Endothelial cell of umbilical vein (primary cell): ENCODE measurements at regions not wholly inside any gene's neighbourhood (a gene's known extent, or its start where the extent isn't known, plus 50 kb on each side); places are given as distances from the start of the nearest gene placed in this dataset.

Source experiments
- BruUV-seq: library from RNA; stranded (reverse); fragments of 400-500 nt; replicated peaks from 2 replicates; lab custom pipeline; 2021; lab: Mats Ljungman, UMichigan
- CTCF ChIA-PET: fragments of 300-600, 350-600 bp; sonication (Branson Sonifier 250); formaldehyde crosslinking; loops from one replicate; lab custom pipeline; 2021; ENCODE audit warnings: antibody characterized with exemption, inconsistent platforms; lab: Charles Lee
- POLR2A ChIA-PET: fragments of 300-600, 350-600 bp; sonication (Branson Sonifier 250); formaldehyde crosslinking; loops from one replicate; lab custom pipeline; 2021; ENCODE audit warnings: antibody characterized with exemption, inconsistent platforms; lab: Charles Lee
- DNase-seq: peaks from one replicate; pipeline ENCODE4 v3.0.0-alpha.2; 2011; ENCODE audit warnings: low read depth, low spot score
- FAIRE-seq: peaks from 2 replicates; lab custom pipeline; 2011; peaks lifted over from hg19 to GRCh38; lab: Jason Lieb, UNC
- H2AFZ ChIP-seq: 2 replicates; pipeline ENCODE4 v1.6.0; 2012; ENCODE audit warnings: low read depth, low read length, control low read depth, inconsistent platforms
- H3K27ac ChIP-seq: 2 replicates; pipeline ENCODE4 v1.5.1; 2011; ENCODE audit warnings: low read depth, mild to moderate bottlenecking, control low read depth, low read length, moderate library complexity; ENCODE audit not compliant: insufficient read depth
- H3K27me3 ChIP-seq, 2 experiments: 2 replicates each; pipeline versions ENCODE4 v1.6.0 to v1.6.1; 2011; ENCODE audit warnings: low read length in 2 of 2, mixed read lengths in 1 of 2; ENCODE audit not compliant: control insufficient read depth in 2 of 2, insufficient read depth in 2 of 2
- H3K36me3 ChIP-seq, 2 experiments: 2 replicates in 1 of 2; 3 replicates in 1 of 2; pipeline ENCODE4 v1.5.1; 2011; ENCODE audit warnings: low read length in 2 of 2, mild to moderate bottlenecking in 1 of 2, moderate library complexity in 1 of 2; ENCODE audit not compliant: control insufficient read depth in 2 of 2, insufficient read depth in 2 of 2; ENCODE audit errors: extremely low read depth in 1 of 2
- H3K4me1 ChIP-seq: 3 replicates; pipeline ENCODE4 v1.5.1; 2011; ENCODE audit warnings: mild to moderate bottlenecking, low read length; ENCODE audit not compliant: control insufficient read depth, insufficient read depth; ENCODE audit errors: extremely low read depth
- H3K4me2 ChIP-seq: 2 replicates; pipeline ENCODE4 v1.6.1; 2011; ENCODE audit warnings: low read length, control low read depth, mixed read lengths; ENCODE audit not compliant: insufficient read depth
- H3K4me3 ChIP-seq, 3 experiments: fragments of 200-600 bp in 1 of 3; sonication (generic), shearing (Covaris generic) in 1 of 3; replicated peaks in 1 of 3; 2 replicates each; pipeline ENCODE4 v1.5.1; 2011 to 2016; ENCODE audit warnings: control low read depth in 3 of 3, low read length in 3 of 3, mild to moderate bottlenecking in 2 of 3, inconsistent platforms in 1 of 3, low read depth in 1 of 3, moderate library complexity in 1 of 3; ENCODE audit not compliant: insufficient read depth in 1 of 3
- H3K79me2 ChIP-seq: 2 replicates; pipeline ENCODE4 v1.6.0; 2012; ENCODE audit warnings: low read length, inconsistent platforms; ENCODE audit not compliant: control insufficient read depth, insufficient read depth
- H3K9ac ChIP-seq: replicated peaks from 2 replicates; pipeline ENCODE3; 2011; ENCODE audit warnings: low read length, control low read depth; ENCODE audit not compliant: insufficient read depth; ENCODE audit errors: extremely low read depth
- H3K9me1 ChIP-seq: replicated peaks from 3 replicates; pipeline ENCODE4 v1.6.0; 2011; ENCODE audit warnings: mild to moderate bottlenecking, low read length; ENCODE audit not compliant: control insufficient read depth, insufficient read depth; ENCODE audit errors: extremely low read depth
- H3K9me3 ChIP-seq: replicated peaks from 2 replicates; pipeline ENCODE4 v1.5.1; 2012; ENCODE audit warnings: low read length, inconsistent platforms; ENCODE audit not compliant: control insufficient read depth, insufficient read depth
- H4K20me1 ChIP-seq: replicated peaks from 2 replicates; pipeline ENCODE3; 2011; ENCODE audit warnings: mild to moderate bottlenecking, low read length; ENCODE audit not compliant: control insufficient read depth, insufficient read depth; ENCODE audit errors: extremely low read depth
- CTCF ChIP-seq, 2 donors: IDR thresholded peaks; 1 replicate in 1 of 2; 2 replicates in 1 of 2; pipeline ENCODE4 v1.5.1; 2011; ENCODE audit warnings: low read length in 2 of 2, mild to moderate bottlenecking in 2 of 2, moderate library complexity in 2 of 2, control low read depth in 1 of 2, inconsistent platforms in 1 of 2, low read depth in 1 of 2; ENCODE audit not compliant: insufficient read depth in 1 of 2; ENCODE audit errors: extremely low read depth in 1 of 2
- EZH2 ChIP-seq: IDR thresholded peaks from 2 replicates; pipeline ENCODE4 v1.6.1; 2012; ENCODE audit warnings: borderline replicate concordance, low read depth, mild to moderate bottlenecking, moderate library complexity, low read length, inconsistent platforms; ENCODE audit not compliant: severe bottlenecking
- FOS ChIP-seq: IDR thresholded peaks from 2 replicates; pipeline ENCODE4 v1.6.1; 2011; ENCODE audit warnings: mild to moderate bottlenecking, low read length, moderate library complexity, borderline replicate concordance; ENCODE audit not compliant: insufficient read depth
- GATA2 ChIP-seq: IDR thresholded peaks from 2 replicates; pipeline ENCODE4 v1.7.0; 2011; ENCODE audit warnings: low read depth, mild to moderate bottlenecking, moderate library complexity, mixed read lengths, low read length; ENCODE audit not compliant: insufficient read length, insufficient read depth
- JUN ChIP-seq: IDR thresholded peaks from 2 replicates; pipeline ENCODE4 v1.6.1; 2011; ENCODE audit warnings: borderline replicate concordance, low read depth; ENCODE audit not compliant: insufficient read length, insufficient read depth
- MAX ChIP-seq: IDR thresholded peaks from 2 replicates; pipeline ENCODE4 v1.6.1; 2011; ENCODE audit not compliant: insufficient read depth, insufficient read length
- POLR2A ChIP-seq: IDR thresholded peaks from 2 replicates; pipeline ENCODE4 v1.6.1; 2012; ENCODE audit warnings: low read depth, mild to moderate bottlenecking, control low read depth, low read length
- POLR2AphosphoS5 ChIP-seq: IDR thresholded peaks from 2 replicates; pipeline ENCODE4 v1.6.1; 2012; ENCODE audit warnings: low read depth, mild to moderate bottlenecking, control low read depth, low read length, moderate library complexity; ENCODE audit not compliant: insufficient read depth
- dilution Hi-C: fragments of 300-500 bp; cut with MboI; formaldehyde crosslinking; loops from one replicate; pipeline ENCODE4 v1.15.0; 2019; ENCODE audit warnings: low sequenced_read_pairs; ENCODE audit not compliant: extremely low pct_ligation_motif_present
- intact Hi-C: fragments of 100-400 bp; cut with micrococcal nuclease; formaldehyde crosslinking; loops from one replicate; pipeline ENCODE4 v1.10.0; 2022

GRCh38 chr14:94689985-94690400 lies 77.8 kb downstream of the SERPINA3 start:
- Histone ChIP-seq H4K20me1 (no peaks in the 10 kb centered on the region), H3K4me1 (no peaks in the 10 kb centered on the region), H3K27me3 (peaks cover 0 to 2% of the 10 kb centered on the region in 2 experiments), H3K4me2 (no peak overlapping the region), H3K9me1 (no peaks in the 10 kb centered on the region), H2AFZ (peak overlapping the region; percentile 90), H3K9me3 (no peaks in the 10 kb centered on the region), H3K36me3 (no peaks in the 10 kb centered on the region), H3K79me2 (no peaks in the 10 kb centered on the region), H3K27ac (no peak overlapping the region), H3K9ac (no peak overlapping the region), H3K4me3 (no peak overlapping the region)
- dilution Hi-C loops (no loop called here), intact Hi-C loops (loop anchor here (1.0 kb wide), 5 partner anchors 59 to 742 kb away; no protein-coding TSS in a partner anchor)
- FAIRE-seq (no peak), DNase-seq (no peak)
- TF ChIP-seq EZH2 (no peak), GATA2 (no peak), POLR2AphosphoS5 (no peak), MAX (no peak), CTCF (IDR thresholded peaks at IDR 0.05; ENCODE audit: extremely low read depth in 1 of 2, insufficient read depth in 1 of 2, low read depth in 1 of 2, low read length in 2 of 2) (no peak), JUN (no peak), FOS (no peak), POLR2A (no peak)
- no TSS peak for BruUV-seq
- ChIA-PET CTCF (interaction anchor here (0.6 to 5.1 kb wide), 19 partner anchors 9 to 1305 kb away, joined by 3 to 69 read pairs (median 4); partner anchors contain the start of gene GSC), POLR2A (no interaction called here)
